ENCODE measurements at regions not wholly inside any gene's neighbourhood (a gene's known extent, or its start where the extent isn't known, plus 50 kb on each side); places are given as distances from the start of the nearest gene placed in this dataset.

DNA sequence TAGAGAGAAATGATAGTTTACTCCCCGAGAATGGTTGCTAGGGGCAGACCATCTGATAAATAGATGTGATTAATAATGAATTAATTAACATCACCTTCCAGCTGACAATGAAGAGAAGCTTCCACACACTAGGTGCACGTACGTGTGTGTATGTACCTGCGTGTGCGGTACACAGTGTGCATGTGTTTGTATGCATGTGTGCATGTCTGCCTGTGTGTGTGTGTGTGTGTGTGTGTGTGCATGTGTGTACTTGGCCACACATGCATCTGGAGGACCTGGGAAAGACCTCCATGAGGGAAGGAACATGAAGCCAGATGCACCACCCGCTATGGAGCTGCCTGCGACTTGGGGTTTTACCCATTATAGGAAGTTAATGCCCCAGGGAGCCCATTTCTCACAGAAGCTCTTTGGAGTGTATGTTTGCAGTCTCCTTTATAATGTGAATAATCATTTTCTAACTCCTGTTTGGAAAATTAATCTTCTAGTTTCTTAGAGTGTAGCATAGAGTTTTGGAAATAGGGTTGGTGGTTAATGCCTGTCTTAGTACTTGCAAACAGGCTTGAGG lies 229.1 kb downstream of the ENGASE start:
- H3K36me3 ChIP-seq: no peaks in the 10 kb centered on the region
- no peak for DNase-seq
- H3K27me3 ChIP-seq: peaks cover 0 to 28% (median 0%) of the 10 kb centered on the region in 9 donors
- TF ChIP-seq, protein P1, sequence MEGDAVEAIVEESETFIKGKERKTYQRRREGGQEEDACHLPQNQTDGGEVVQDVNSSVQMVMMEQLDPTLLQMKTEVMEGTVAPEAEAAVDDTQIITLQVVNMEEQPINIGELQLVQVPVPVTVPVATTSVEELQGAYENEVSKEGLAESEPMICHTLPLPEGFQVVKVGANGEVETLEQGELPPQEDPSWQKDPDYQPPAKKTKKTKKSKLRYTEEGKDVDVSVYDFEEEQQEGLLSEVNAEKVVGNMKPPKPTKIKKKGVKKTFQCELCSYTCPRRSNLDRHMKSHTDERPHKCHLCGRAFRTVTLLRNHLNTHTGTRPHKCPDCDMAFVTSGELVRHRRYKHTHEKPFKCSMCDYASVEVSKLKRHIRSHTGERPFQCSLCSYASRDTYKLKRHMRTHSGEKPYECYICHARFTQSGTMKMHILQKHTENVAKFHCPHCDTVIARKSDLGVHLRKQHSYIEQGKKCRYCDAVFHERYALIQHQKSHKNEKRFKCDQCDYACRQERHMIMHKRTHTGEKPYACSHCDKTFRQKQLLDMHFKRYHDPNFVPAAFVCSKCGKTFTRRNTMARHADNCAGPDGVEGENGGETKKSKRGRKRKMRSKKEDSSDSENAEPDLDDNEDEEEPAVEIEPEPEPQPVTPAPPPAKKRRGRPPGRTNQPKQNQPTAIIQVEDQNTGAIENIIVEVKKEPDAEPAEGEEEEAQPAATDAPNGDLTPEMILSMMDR (IDR thresholded peaks at IDR 0.05): no peak
- TF ChIP-seq POLR2A (IDR thresholded peaks at IDR 0.05): no peak
- no peaks in the 10 kb centered on the region for H3K9me3 ChIP-seq
- no peak for ATAC-seq
- intact Hi-C loops (cut with DNase I): no loop called here
- no peak overlapping the region for H3K27ac ChIP-seq
- 84 to 88% (median 86%) methylated on average over 7 of the region's 7 CpGs for WGBS, 4 donors
- no peak overlapping the region for H3K4me3 ChIP-seq
- H3K4me1 ChIP-seq: peaks cover 0 to 28% (median 24%) of the 10 kb centered on the region in 12 donors

DNA sequence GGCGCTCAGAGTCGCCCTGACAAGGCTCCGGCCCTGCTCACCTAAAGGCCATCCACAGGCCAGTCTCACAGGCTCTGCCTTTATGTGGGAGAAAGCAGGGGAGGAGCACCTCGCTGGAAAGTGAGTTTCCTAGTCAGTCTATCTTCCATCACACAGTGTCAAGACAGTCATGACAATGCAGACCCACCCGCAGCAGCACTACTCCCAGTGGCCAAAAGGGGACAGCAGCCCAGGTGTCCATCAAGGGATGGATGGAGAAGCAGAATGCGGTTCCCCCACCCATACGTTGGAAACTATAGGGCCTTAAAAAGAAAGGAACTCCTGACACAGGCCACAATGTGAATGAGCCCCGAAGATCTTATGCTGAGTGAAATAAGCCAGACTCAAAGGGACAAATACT lies 226.8 kb downstream of the ENGASE start:
- no peaks in the 10 kb centered on the region for H3K9me3 ChIP-seq
- ATAC-seq: no peak
- H3K4me1 ChIP-seq: peaks cover 0 to 18% (median 13%) of the 10 kb centered on the region in 12 donors
- no peak for DNase-seq
- H3K36me3 ChIP-seq: no peaks in the 10 kb centered on the region
- H3K27ac ChIP-seq: no peak overlapping the region
- peaks cover 0 to 48% (median 8%) of the 10 kb centered on the region in 9 donors for H3K27me3 ChIP-seq
- intact Hi-C loops (cut with DNase I): no loop called here
- no peak for TF ChIP-seq POLR2A (IDR thresholded peaks at IDR 0.05)
- TF ChIP-seq, protein P1 (IDR thresholded peaks at IDR 0.05): no peak
- H3K4me3 ChIP-seq: no peak overlapping the region
- WGBS, 4 donors: 71 to 78% (median 76%) methylated on average over 8 of the region's 8 CpGs

DNA sequence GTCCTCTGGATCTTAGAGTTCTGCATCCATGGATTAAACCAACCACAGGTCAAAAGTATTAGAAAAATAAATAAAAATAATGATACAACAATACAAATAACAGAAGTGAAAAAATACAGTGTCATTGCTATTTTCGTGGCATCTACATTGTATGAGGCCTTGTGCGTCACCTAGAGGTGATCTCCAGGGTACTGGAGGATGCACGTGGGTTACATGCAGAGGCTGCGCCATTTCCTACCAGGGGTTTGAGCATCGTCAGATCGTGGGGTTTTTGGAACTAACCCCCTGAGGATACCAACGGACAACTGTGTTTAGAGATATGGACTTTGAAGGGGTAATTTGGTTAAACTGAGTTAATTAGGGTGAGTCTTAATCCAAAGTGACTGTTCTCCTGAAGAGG lies 224.7 kb downstream of the ENGASE start:
- no peak for ATAC-seq
- intact Hi-C loops (cut with DNase I): no loop called here
- WGBS, 4 donors: 73 to 78% (median 76%) methylated on average over 7 of the region's 7 CpGs
- no peak for DNase-seq
- Histone ChIP-seq H3K36me3 (no peaks in the 10 kb centered on the region), H3K4me3 (no peak overlapping the region), H3K9me3 (no peaks in the 10 kb centered on the region), H3K27me3 (peaks cover 0 to 45% (median 8%) of the 10 kb centered on the region in 9 donors), H3K27ac (no peak overlapping the region), H3K4me1 (no peaks in the 10 kb centered on the region)
- TF ChIP-seq, protein P1 (IDR thresholded peaks at IDR 0.05): no peak
- TF ChIP-seq POLR2A (IDR thresholded peaks at IDR 0.05): no peak

DNA sequence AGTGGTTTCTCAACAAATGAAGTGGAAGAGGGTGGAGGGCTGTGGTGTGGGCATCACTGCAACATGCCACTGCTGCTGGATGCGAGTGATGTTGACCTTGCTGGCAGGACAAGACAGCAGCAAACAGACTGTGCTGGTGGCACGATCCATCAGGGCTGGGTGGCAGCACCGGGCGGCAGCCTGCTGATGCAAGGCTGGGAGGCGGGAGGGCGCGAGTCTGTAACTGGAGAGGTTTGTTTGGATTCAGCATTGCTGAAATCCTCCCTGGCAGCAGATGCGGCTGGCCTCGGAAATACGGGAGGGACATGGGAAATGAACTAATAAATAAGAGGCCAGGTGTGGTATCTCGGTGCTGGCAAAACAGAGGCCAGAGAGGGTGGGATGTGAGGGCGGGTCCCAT lies 224.2 kb downstream of the ENGASE start:
- no peak for DNase-seq
- Histone ChIP-seq H3K27ac (no peak overlapping the region), H3K36me3 (no peaks in the 10 kb centered on the region), H3K27me3 (peaks cover 0 to 41% (median 8%) of the 10 kb centered on the region in 9 donors), H3K4me1 (no peaks in the 10 kb centered on the region), H3K4me3 (no peak overlapping the region), H3K9me3 (no peaks in the 10 kb centered on the region)
- ATAC-seq: no peak
- 75 to 83% (median 78%) methylated on average over 11 to 12 of the region's 12 CpGs for WGBS, 4 donors
- intact Hi-C loops (cut with DNase I): no loop called here
- TF ChIP-seq, protein P1 (IDR thresholded peaks at IDR 0.05): no peak
- no peak for TF ChIP-seq POLR2A (IDR thresholded peaks at IDR 0.05)
